Mesendoderm (in vitro differentiated cells): ENCODE measurements at regions not wholly inside any gene's neighbourhood (a gene's known extent, or its start where the extent isn't known, plus 50 kb on each side); places are given as distances from the start of the nearest gene placed in this dataset.

Experiments
- DNase-seq: peaks from one replicate; pipeline ENCODE4 v3.0.0; 2013
- H2AK5ac ChIP-seq: 2 replicates; pipeline ENCODE4 v1.6.1; 2013; ENCODE audit warnings: low read length, inconsistent platforms
- H2BK120ac ChIP-seq: 2 replicates; pipeline ENCODE4 v1.6.1; 2013; ENCODE audit warnings: low read depth, mild to moderate bottlenecking, low read length, moderate library complexity, mixed read lengths
- H2BK15ac ChIP-seq: replicated peaks from 2 replicates; pipeline ENCODE4 v1.6.1; 2013; ENCODE audit warnings: low read depth, mild to moderate bottlenecking, moderate library complexity
- H2BK5ac ChIP-seq: 2 replicates; pipeline ENCODE4 v1.6.1; 2013; ENCODE audit warnings: low read length, inconsistent platforms
- H3K18ac ChIP-seq: 2 replicates; pipeline ENCODE4 v1.6.1; 2013; ENCODE audit warnings: mild to moderate bottlenecking, low read length, mixed read lengths
- H3K23ac ChIP-seq: one replicate; pipeline ENCODE4 v1.6.1; 2013; ENCODE audit warnings: low read length
- H3K27ac ChIP-seq: 2 replicates; pipeline ENCODE4 v1.5.1; 2013; ENCODE audit warnings: low read depth, mild to moderate bottlenecking, inconsistent platforms, low read length, moderate library complexity
- H3K27me3 ChIP-seq: 2 replicates; pipeline ENCODE4 v1.6.1; 2013; ENCODE audit warnings: low read length, control low read depth, mild to moderate bottlenecking, inconsistent platforms; ENCODE audit not compliant: insufficient read depth, poor library complexity
- H3K36me3 ChIP-seq: 2 replicates; pipeline ENCODE4 v1.6.1; 2013; ENCODE audit warnings: low read length, inconsistent platforms; ENCODE audit not compliant: control insufficient read depth, insufficient read depth
- H3K4ac ChIP-seq: one replicate; pipeline ENCODE4 v1.6.1; 2013; ENCODE audit warnings: low read depth, mild to moderate bottlenecking, low read length, moderate library complexity
- H3K4me1 ChIP-seq: 2 replicates; pipeline ENCODE4 v1.6.1; 2013; ENCODE audit warnings: low read depth, low read length, inconsistent platforms; ENCODE audit not compliant: control insufficient read depth
- H3K4me2 ChIP-seq: 2 replicates; pipeline ENCODE4 v1.6.1; 2013; ENCODE audit warnings: low read length
- H3K4me3 ChIP-seq: 2 replicates; pipeline ENCODE4 v1.5.1; 2013; ENCODE audit warnings: mild to moderate bottlenecking, low read length
- H3K56ac ChIP-seq: one replicate; pipeline ENCODE4 v1.6.1; 2013; ENCODE audit warnings: low read length
- H3K79me1 ChIP-seq: 2 replicates; pipeline ENCODE4 v1.6.1; 2013; ENCODE audit warnings: low read length, inconsistent platforms
- H3K79me2 ChIP-seq: 2 replicates; pipeline ENCODE4 v1.6.1; 2013; ENCODE audit warnings: mild to moderate bottlenecking, low read length; ENCODE audit not compliant: control insufficient read depth, insufficient read depth
- H3K9ac ChIP-seq: 2 replicates; pipeline ENCODE4 v1.6.1; 2013; ENCODE audit warnings: low read length, inconsistent platforms
- H4K5ac ChIP-seq: one replicate; pipeline ENCODE4 v1.6.1; 2013; ENCODE audit warnings: low read length
- H4K8ac ChIP-seq: one replicate; pipeline ENCODE4 v1.6.1; 2013; ENCODE audit warnings: low read depth, mild to moderate bottlenecking, control low read depth, low read length, moderate library complexity
- WGBS: extraction: QIAGEN DNeasy Blood & Tissue Kit; methylation state at CpG from one replicate; pipeline ENCODE4 v1.1.7; 2013; ENCODE audit warnings: low lambda C conversion rate, missing lambda C conversion rate; ENCODE audit not compliant: insufficient coverage; ENCODE audit errors: extremely low coverage; 5-methylcytosine and 5-hydroxymethylcytosine counted together

- no peak overlapping the region for H4K8ac ChIP-seq
- WGBS, result no CpG with 5 or more reads among the region's 6 CpGs
- H3K56ac ChIP-seq, result no peak overlapping the region
- no peak overlapping the region for H2BK5ac ChIP-seq
- H3K4me1 ChIP-seq, result no peaks in the 10 kb centered on the region
- no peaks in the 10 kb centered on the region for H3K27me3 ChIP-seq
- no peak overlapping the region for H3K18ac ChIP-seq
- H2BK15ac ChIP-seq, result no peak overlapping the region
- no peaks in the 10 kb centered on the region for H3K36me3 ChIP-seq
- H3K79me2 ChIP-seq, result no peaks in the 10 kb centered on the region
- H3K4me3 ChIP-seq, result no peak overlapping the region
- H2AK5ac ChIP-seq, result no peak overlapping the region
- H3K23ac ChIP-seq, result no peak overlapping the region
- no peak overlapping the region for H3K9ac ChIP-seq
- H3K4me2 ChIP-seq, result no peak overlapping the region
- H3K27ac ChIP-seq, result no peak overlapping the region
- no peaks in the 10 kb centered on the region for H3K79me1 ChIP-seq
- DNase-seq, result no peak
- H3K4ac ChIP-seq, result no peak overlapping the region
- no peak overlapping the region for H4K5ac ChIP-seq
- no peak overlapping the region for H2BK120ac ChIP-seq
Measured at GRCh38 chr6:14344486-14344885, 226.9 kb downstream of the CD83 start.

GRCh38 chr6:14348389-14348788 is 230.8 kb downstream of the CD83 start:
- WGBS, result no CpG with 5 or more reads among the region's 1 CpG
- Histone ChIP-seq H2BK120ac (no peak overlapping the region), H3K23ac (no peak overlapping the region), H3K4ac (no peak overlapping the region), H3K4me2 (no peak overlapping the region), H3K27me3 (no peaks in the 10 kb centered on the region), H3K9ac (no peak overlapping the region), H3K4me1 (no peaks in the 10 kb centered on the region), H2BK5ac (no peak overlapping the region), H3K56ac (no peak overlapping the region), H2BK15ac (no peak overlapping the region), H3K36me3 (no peaks in the 10 kb centered on the region), H3K79me1 (no peaks in the 10 kb centered on the region), H4K5ac (no peak overlapping the region), H3K79me2 (no peaks in the 10 kb centered on the region), H3K18ac (no peak overlapping the region), H3K4me3 (no peak overlapping the region), H4K8ac (no peak overlapping the region), H2AK5ac (no peak overlapping the region), H3K27ac (no peak overlapping the region)
- no peak for DNase-seq

GRCh38 chr6:14349507-14349906 is 231.9 kb downstream of the CD83 start:
- H3K4me3 ChIP-seq, result no peak overlapping the region
- no CpG with 5 or more reads among the region's 2 CpGs for WGBS
- H3K79me1 ChIP-seq, result no peaks in the 10 kb centered on the region
- H3K36me3 ChIP-seq, result no peaks in the 10 kb centered on the region
- H3K4ac ChIP-seq, result no peak overlapping the region
- H3K18ac ChIP-seq, result no peak overlapping the region
- H2BK15ac ChIP-seq, result no peak overlapping the region
- H3K27me3 ChIP-seq, result no peaks in the 10 kb centered on the region
- no peak for DNase-seq
- H4K8ac ChIP-seq, result no peak overlapping the region
- no peak overlapping the region for H3K9ac ChIP-seq
- no peak overlapping the region for H2AK5ac ChIP-seq
- H2BK5ac ChIP-seq, result no peak overlapping the region
- H3K4me1 ChIP-seq, result no peaks in the 10 kb centered on the region
- H4K5ac ChIP-seq, result no peak overlapping the region
- no peak overlapping the region for H3K4me2 ChIP-seq
- H3K79me2 ChIP-seq, result no peaks in the 10 kb centered on the region
- H3K23ac ChIP-seq, result no peak overlapping the region
- H2BK120ac ChIP-seq, result no peak overlapping the region
- no peak overlapping the region for H3K56ac ChIP-seq
- H3K27ac ChIP-seq, result no peak overlapping the region

- Histone ChIP-seq H2AK5ac (no peak overlapping the region), H3K56ac (no peak overlapping the region), H3K36me3 (no peaks in the 10 kb centered on the region), H4K5ac (no peak overlapping the region), H3K4me1 (no peaks in the 10 kb centered on the region), H3K4me2 (no peak overlapping the region), H2BK5ac (no peak overlapping the region), H3K79me2 (no peaks in the 10 kb centered on the region), H3K27me3 (no peaks in the 10 kb centered on the region), H3K79me1 (no peaks in the 10 kb centered on the region), H3K9ac (no peak overlapping the region), H3K4ac (no peak overlapping the region), H2BK15ac (no peak overlapping the region), H3K23ac (no peak overlapping the region), H4K8ac (no peak overlapping the region), H3K18ac (peak overlapping the region; percentile 2), H3K4me3 (no peak overlapping the region), H2BK120ac (no peak overlapping the region), H3K27ac (no peak overlapping the region)
- no peak for DNase-seq
- no CpG with 5 or more reads among the region's 6 CpGs for WGBS
Measured at GRCh38 chr6:14350210-14350609, 232.6 kb downstream of the CD83 start.

GRCh38 chr6:14353281-14353680 is 235.7 kb downstream of the CD83 start:
- H3K4ac ChIP-seq, result no peak overlapping the region
- H3K4me1 ChIP-seq, result no peaks in the 10 kb centered on the region
- no peak overlapping the region for H2BK5ac ChIP-seq
- H3K27ac ChIP-seq, result no peak overlapping the region
- H2BK15ac ChIP-seq, result no peak overlapping the region
- H4K5ac ChIP-seq, result no peak overlapping the region
- no peak overlapping the region for H3K18ac ChIP-seq
- no peaks in the 10 kb centered on the region for H3K27me3 ChIP-seq
- H2AK5ac ChIP-seq, result no peak overlapping the region
- no peaks in the 10 kb centered on the region for H3K36me3 ChIP-seq
- no peaks in the 10 kb centered on the region for H3K79me2 ChIP-seq
- no peak overlapping the region for H2BK120ac ChIP-seq
- no peaks in the 10 kb centered on the region for H3K79me1 ChIP-seq
- H3K23ac ChIP-seq, result no peak overlapping the region
- no peak overlapping the region for H3K56ac ChIP-seq
- no peak overlapping the region for H4K8ac ChIP-seq
- H3K4me3 ChIP-seq, result no peak overlapping the region
- WGBS, result no CpG with 5 or more reads among the region's 3 CpGs
- H3K9ac ChIP-seq, result no peak overlapping the region
- no peak for DNase-seq
- no peak overlapping the region for H3K4me2 ChIP-seq

- no peak for DNase-seq
- H3K79me2 ChIP-seq, result no peaks in the 10 kb centered on the region
- H2AK5ac ChIP-seq, result no peak overlapping the region
- H3K27ac ChIP-seq, result no peak overlapping the region
- H3K27me3 ChIP-seq, result no peaks in the 10 kb centered on the region
- no peak overlapping the region for H2BK5ac ChIP-seq
- H3K18ac ChIP-seq, result no peak overlapping the region
- no peak overlapping the region for H3K9ac ChIP-seq
- no peak overlapping the region for H4K8ac ChIP-seq
- H2BK120ac ChIP-seq, result no peak overlapping the region
- no CpG with 5 or more reads among the region's 2 CpGs for WGBS
- no peaks in the 10 kb centered on the region for H3K79me1 ChIP-seq
- no peak overlapping the region for H3K4me2 ChIP-seq
- no peak overlapping the region for H3K4me3 ChIP-seq
- no peak overlapping the region for H4K5ac ChIP-seq
- H3K4me1 ChIP-seq, result no peaks in the 10 kb centered on the region
- H3K36me3 ChIP-seq, result no peaks in the 10 kb centered on the region
- no peak overlapping the region for H3K4ac ChIP-seq
- H3K23ac ChIP-seq, result no peak overlapping the region
- H3K56ac ChIP-seq, result no peak overlapping the region
- H2BK15ac ChIP-seq, result no peak overlapping the region
Measured at GRCh38 chr6:14353798-14354197, 236.2 kb downstream of the CD83 start.
